GM18907 (cell line): ENCODE measurements at regions not wholly inside any gene's neighbourhood (a gene's known extent, or its start where the extent isn't known, plus 50 kb on each side); places are given as distances from the start of the nearest gene placed in this dataset.

Experiments
- ATAC-seq: cut with Tn5 transposase; IDR thresholded peaks from one replicate; pipeline ENCODE4 v1.9.1; 2021; ENCODE audit warnings: mild to moderate bottlenecking, moderate library complexity; ENCODE audit not compliant: unreplicated experiment

DNA sequence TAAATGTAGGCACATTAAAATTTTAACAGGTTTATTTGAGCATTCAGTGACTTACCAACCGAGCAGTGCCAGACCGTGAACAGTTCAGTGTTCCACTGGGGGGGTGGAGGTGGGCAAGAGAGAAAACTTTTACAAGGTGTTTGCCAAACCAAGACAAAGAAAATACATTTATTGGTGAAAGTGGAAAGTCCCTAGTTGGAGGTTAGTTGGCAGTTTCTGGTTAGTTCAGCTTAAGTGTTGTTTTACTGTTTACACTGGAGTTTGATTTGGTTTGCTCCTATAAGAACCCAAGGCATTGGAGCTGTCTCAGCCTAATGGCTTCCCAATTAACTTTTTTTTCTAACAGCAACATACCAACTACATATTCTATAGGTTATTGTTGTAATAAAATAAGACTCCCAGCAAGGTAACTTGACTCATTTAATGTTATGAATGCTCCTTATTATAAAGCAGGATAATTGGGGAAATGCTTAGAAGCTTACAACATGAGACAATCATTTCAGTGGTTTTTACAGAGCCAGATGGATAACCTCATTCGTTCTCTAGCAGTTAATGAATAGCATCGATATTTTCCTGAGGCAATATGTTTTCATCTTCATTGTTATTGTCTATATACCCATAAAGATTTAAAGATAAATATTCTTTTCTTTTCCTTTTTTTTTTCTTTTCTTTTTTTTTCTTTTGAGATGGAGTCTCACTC is 115.8 kb downstream of the ETNK1 start:
- no peak for ATAC-seq

DNA sequence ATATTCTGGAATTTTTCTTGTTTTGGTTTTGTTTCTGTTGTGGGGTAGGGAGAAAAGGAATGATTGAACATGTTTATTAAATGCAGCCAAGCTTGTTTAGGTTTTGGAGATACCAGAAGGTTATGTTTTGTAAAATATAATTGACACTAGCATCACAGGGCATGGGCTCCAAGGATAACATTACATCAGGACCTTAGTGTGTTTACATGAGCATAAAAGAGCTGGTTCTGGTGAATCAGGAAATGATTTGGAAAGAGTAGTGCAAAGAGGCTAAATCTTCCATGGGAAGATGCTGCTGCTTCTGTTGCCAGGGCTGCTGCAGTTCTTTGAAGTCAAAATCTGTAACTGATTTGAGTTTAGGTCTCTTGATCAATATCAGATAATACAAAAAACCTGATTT is 118.7 kb downstream of the ETNK1 start:
- ATAC-seq, result no peak

DNA sequence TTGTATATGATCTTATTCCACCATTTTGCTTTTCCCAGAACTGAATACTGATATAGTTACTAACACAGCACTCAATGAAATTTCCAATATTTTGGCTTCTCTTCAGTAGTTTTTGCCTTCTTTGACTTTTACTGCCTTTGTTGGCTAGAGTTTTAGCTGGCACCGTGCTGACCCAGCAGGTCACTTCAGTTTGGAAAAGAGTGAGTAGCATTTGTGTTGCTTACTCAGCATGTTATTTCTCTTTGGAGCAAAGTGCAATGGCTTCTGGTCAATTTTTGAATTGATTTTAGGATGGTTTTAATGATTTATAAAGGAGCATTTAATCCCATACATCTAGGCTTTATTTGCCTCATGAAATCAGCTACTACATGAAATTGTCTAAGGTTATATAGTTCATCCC is 119.2 kb downstream of the ETNK1 start:
- no peak for ATAC-seq

DNA sequence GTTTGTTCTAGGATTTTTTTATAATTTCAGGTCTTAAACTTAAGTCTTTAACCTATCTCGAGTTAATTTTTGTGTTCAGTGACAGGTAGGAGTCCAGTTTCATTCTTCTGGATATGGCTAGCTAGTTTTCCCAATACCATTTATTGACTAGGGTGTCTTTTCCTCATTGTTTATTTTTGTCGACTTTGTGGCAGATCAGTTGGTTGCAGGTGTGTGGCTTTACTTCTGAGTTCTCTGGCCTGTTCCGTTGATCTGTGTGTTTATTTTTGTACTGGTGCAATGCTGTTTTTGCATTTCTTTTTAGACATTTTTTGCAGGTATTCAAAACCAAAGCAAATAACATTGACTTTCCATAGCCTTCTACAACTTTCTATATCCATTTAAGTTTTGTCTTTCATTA is 121.7 kb downstream of the ETNK1 start:
- no peak for ATAC-seq

DNA sequence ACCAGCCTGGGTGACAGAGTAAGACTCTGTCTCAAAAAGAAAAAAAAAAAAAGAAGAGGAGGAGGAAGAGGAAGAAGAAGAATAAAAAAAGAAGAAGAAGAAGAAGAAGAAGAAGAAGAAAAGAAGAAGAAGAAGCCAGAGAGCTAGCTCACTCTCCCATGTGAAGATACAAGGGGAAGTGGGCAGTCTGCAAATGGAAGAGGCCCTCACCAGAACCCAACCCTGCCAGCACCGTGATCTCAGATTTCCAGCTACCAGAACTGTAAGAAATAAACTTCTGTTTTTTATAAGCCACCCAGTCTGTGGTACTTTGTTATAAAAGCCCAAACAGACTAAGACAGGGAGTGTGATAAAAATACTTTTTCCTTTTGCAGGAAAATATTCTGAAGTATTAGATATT is 130.7 kb downstream of the ETNK1 start:
- ATAC-seq, result no peak

DNA sequence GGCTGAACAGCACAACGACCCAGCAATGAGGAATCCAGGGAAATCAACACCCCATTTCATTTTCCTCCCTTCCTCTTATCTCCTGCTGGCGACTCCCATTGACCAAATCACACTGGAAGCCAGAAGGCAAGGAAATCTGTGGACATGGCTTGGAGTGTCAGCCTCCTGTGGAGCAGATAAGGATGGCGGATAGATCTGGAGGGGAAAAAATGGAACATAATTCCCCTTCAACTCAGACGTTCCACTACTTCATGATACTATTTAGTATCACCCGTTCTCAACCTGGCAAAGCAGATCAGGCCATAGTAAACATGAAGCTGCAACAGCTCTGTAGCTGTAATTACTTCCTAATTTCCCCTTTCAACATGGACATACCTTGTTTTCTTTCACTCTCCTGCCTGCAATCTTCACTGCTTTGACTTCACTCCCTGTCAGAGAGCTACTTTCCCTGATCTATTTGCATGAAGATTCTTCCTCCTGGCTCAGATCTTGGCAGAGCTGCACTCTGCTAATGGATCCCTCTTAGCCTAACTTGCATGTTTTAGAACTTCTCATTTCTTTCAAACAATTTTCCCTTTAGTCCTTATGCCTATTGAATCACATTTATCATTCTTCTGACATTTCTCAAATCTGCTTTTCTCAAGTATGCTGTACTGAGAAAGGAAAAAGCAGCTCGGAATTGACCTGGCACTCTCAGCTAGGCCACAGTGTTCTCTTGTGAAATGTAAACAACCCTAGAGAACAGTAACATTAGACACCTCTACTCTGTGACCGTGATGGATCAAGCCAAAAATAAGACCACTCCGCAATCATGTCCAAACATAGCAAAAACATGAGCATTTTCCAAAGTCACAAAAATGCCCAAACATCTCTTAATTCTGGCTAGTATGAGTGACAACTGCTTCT is 135.1 kb downstream of the ETNK1 start:
- ATAC-seq, result no peak

DNA sequence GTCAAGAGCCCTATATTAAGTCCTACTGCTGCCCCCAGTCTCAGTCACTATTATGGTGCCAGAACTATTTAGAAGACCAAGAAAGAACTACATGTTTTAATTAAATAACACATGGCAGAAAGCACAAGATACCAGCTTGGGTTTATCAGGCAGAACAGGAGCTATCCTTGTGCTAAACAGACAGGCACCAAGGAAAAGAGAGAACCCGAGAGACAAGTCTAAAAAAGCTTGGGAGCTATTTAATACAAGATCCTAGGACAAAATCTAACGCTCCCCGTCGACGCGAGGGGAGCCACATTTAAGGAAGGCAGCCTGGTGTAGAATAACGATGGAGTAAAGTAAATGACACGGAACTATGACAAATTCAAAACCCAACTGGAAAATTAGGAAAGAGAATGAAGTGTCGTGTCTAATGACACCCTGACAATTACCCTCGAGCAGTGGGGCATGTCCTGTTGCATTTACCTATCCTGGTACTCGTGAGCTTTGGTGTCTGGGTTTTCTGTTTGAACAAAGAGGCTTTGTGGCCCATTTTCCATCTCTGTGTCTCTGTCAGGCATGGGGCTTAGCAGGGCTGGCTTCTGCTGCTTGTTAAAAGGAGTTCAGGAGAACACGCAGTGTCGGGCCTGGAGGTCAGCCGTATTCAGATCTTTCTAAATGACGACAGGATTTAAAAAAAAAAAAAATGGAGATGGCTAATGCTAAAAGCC is 140.6 kb downstream of the ETNK1 start:
- ATAC-seq, result no peak

DNA sequence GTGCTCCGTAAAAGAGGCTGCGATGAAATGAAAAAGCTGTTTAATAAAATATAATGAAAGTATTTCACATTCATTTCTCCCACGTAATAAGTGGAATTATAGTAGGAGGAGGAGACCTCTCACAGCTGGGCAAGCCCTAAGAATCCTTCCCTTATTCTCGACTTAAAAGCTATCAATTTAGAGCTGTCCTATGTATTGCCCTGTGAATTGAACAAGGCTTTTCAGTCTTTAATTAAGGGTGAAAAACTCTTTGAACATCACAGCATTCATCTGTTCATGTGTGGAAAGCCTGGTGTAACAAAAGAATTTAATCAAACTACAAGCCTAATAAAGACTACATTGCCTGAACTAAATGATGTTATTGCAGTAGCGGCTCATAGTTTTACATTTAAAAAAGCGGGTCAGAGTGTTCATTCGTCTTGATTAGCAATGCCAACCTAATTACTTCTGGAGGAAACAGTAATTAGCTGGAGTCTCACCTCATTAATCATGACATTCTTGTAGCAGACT is 142.0 kb downstream of the ETNK1 start:
- no peak for ATAC-seq

DNA sequence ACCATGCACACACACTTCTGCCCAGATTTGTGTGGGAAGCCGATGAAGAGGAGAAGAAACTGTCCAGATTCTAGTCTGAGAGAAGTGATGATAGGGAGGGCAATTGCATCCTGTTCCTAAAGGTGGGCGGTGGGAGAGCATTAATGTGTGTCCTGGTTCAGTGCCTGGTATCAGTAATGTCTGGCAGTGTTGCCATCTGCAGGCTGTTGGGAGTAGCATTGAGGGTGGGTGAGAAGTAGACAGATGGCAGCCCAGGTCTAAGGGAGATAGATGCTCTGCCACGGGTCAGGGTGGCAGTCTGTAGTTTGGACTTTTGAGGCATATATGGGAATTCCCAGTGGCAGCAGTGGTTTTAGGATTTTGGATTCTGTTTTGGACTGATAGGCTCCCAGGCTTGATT is 156.4 kb downstream of the ETNK1 start:
- ATAC-seq, result no peak

DNA sequence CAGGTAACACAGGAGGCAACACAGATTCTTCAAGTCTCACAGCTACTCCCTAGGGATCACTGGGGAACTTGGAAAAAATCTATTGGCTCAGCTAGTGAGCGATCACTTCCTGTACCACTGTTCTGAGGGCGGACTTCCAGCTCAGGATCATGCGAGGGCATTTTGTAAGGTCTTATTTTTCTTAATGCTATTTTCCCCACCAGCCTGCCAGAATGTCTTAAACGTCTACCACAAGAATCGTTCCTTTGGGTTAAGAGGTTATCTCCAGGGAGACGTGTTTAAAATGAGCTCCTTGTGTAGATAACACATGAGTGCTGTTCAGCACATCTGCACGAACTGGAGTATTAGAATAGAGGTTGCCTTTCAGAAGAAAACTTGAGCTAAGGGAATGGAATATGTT is 162.6 kb downstream of the ETNK1 start:
- ATAC-seq, result no peak

DNA sequence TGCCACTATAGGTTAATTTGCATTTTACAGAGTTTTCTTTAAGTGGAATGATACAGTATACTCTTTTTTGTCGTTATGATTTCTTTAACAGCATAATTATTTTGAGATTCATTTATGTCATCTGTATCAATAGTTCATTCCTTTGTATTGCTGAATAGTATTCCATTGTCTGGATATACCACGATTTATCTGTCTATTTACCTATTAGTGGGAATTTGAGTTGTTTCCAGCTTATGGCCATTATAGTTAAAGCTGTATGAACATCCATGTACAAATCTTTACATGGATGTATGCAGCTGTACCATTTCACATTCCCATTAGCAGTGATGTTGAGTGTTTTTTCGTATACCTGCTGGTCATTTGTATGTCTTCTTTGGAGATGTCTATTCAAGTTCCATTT is 163.9 kb downstream of the ETNK1 start:
- no peak for ATAC-seq

DNA sequence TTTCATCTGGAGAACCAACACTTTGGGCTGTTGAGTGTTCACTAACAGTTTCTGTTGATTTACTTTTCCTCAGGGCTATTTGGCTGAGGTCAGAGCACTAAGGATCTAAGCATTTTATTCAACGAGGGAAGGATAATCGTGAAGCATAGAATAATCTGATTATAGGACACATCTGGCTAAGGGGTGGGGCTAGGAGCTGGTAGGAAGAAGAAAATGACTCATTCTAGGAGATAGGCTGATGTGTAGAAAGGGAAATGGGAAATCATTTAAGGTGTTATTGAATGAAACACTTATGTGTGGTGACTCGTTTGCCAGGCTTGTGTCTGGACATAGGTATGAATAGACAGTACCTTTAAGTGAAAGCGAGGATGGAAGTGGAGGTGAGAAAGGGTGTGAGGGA is 167.2 kb downstream of the ETNK1 start:
- no peak for ATAC-seq

DNA sequence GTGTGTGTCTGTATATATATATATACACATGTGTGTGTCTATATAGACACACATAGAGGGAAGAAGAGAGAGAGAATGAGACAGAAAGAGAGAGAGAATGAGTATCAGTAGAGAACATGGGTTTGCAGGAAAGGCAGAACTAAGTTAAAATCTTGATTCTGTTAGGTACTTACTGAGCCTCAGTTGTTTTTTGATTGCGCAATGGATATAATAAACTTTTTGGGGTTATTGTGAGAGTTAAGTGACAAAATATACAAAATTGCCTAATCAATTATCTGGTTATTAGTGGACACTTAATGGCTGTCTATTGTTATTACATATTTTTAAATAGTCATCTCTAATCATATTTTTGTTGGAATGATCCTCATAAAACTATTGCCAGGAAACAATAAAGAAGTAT is 169.0 kb downstream of the ETNK1 start:
- no peak for ATAC-seq

DNA sequence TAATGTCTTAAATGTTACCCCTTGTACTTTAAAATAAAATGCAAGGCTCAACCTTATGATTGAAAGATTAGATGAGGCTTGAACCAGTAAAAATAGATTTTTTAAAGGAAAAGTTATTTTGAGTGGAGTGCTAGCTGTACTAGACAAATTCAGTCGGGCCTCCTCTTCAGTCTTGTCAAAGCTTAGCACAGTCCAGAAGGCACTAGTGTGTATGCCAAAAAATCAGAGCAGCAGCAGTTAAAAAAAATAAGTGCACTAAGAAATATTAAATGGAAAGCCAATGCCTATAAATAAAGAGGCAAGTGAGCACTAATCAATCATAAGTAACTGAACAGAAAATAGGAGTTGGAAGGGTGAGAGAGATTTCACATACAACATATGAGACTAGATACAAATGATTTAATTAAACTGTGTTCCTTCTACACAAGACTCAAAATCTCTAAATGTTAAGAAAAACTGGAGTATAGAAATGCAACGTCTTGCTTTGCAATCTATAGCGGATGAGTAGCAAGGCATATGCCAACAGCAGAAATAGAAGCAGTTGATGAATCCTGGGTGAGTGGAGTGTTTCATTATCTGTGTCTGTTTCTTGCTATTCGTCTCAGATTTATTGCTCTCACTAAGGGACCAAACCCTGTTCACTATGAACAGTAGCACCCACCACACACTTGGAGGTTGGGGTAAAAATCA is 172.1 kb downstream of the ETNK1 start:
- ATAC-seq, result no peak

DNA sequence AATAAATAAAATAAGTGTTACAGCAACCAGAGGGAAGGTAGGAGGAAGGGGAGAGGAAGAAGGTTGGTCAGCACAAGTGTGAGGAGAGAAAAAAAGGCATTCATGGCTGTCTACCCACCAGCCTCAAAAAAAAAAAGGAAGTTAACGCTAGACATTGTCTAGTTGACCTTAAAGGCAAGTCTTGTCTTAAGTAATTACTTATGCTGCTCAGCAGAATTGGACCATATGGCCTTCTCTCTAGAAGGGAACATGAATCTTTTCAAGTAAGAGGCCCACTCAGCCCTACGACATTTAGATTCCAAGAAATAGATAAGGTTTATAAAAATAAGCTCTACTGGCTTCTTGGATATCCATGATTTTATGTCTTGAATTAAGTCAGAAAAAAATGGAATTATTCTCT is 172.7 kb downstream of the ETNK1 start:
- no peak for ATAC-seq

DNA sequence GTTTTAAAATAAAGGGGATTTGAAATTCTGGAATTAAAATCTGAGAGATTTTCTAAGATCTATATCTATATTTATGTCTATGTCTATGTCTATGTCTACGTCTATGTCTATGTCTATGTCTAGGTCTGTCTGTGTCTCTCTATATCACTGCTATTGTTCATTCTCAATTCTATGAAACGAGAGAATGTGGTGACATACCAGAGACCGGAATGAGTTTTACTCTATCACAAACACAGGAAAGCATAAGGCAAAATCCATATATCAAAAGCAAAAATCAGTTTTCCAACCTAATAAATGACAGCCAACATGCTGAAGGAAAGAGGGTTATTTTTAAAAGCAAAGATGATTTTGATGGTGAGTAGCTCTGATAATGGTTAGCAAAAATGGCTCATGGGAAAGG is 173.1 kb downstream of the ETNK1 start:
- no peak for ATAC-seq

DNA sequence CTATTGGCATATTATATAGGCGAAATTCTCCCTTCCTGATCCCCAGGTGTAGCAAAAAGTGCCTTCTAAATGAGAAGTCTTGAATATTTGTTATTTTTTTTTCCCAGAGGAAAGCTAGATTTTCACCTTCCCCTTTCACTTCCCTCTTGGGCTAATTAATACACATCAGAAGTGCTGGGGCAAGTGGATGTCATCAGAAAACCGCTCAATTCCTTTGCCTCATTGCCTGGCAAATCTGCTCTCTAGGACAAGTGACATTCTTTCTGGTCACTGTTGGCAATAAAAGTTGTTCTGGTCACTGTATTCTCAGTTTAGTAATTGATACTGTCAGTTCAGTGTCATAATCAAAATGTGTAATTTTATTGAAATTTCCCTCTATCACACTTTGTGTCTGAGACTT is 174.5 kb downstream of the ETNK1 start:
- ATAC-seq, result no peak

DNA sequence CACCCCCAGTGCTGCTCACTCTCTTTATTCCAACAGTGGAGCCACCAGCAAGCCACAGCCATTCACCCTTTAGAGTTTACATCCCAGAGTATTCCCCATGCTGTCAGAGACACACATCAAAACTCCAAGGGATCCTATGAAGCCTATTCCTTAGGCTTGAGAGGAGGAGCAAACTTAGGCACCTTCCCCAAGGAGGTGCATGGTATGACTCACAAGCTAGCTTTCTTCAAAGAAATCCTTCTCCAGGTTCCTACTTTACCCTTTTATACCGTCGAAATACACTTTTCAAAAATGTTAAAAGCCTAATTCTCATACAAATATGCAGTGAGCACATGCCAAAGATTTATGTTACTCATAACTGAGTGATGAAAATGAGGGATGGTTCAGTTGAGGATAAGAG is 175.4 kb downstream of the ETNK1 start:
- ATAC-seq, result no peak

DNA sequence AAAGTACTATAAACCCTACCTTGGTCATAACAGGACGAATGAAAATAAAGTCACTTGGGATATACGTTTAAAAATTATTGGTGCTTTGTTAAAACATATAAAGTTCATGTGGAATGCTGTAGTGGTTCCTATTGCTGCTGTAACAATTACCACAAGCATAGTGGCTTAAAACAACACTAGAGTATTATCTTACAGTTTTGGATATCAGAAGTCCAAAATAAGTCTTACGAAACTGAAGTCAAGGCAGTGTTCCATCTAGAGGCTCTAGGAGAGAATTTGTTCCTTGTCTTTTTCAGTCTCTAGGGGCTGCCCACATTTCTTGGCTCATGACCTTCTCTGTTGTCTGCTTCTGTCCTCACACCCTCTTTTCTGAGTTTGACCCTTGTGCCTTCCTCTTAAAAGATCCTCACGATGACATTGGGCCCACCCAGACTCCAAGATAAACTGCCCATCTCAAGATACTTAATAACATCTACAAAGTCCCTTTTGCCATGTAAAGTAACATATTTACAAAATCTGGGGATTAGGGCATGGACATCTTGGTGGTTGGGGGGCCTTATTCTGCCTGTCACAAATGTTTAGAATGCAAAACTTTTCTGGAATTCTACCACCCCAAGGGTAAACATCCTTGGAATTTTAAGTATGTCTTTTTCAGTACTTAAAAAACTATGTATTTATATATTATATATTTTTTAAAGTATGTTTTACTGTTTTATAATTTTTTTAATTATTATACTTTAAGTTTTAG is 178.1 kb downstream of the ETNK1 start:
- no peak for ATAC-seq

DNA sequence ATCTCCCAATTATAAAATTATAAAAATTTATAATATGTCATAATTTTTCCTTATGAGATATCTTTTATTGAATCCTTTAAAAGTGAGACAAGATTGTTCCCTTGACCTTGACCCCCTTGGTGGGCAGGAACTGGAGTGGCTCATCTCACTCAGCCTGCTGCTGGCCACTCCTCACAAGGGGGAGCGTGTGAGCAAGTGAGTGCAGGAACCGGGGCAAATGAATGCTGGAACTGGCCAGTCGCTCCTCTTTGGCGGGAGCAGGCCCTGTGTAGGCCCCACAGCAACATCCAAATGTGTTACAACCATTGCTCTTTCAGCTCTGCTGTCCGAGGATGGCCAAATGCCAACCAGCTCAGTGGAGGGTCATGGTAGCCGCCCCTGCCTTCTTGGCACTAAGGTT is 178.8 kb downstream of the ETNK1 start:
- ATAC-seq, result no peak
